ENCODE measurements at regions not wholly inside any gene's neighbourhood (a gene's known extent, or its start where the extent isn't known, plus 50 kb on each side); places are given as distances from the start of the nearest gene placed in this dataset.

DNA sequence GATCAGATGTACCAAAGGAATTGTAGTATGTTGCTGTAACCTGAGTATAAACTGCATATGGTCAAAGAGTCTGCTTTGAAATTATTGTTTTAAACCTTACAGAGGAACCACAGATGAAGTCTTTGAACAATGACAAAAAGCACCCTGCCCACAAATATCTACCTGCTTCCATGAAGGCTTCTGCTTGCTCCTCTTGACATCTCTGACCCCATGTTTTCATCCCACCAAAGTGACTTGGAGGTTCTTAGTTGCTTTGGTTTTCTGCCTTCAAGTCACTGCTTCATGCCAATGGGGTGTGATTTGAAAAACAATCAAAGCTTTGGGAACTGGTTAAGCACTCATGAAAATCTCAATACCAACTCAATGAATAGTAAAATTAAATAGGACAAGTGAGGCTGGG lies 194.6 kb upstream of the ACTBL2 start:
- no peak overlapping the region for H3K27ac ChIP-seq
- no peak for TF ChIP-seq ZFX (IDR thresholded peaks at IDR 0.05; ENCODE audit: borderline replicate concordance)
- TF ChIP-seq, protein P1, sequence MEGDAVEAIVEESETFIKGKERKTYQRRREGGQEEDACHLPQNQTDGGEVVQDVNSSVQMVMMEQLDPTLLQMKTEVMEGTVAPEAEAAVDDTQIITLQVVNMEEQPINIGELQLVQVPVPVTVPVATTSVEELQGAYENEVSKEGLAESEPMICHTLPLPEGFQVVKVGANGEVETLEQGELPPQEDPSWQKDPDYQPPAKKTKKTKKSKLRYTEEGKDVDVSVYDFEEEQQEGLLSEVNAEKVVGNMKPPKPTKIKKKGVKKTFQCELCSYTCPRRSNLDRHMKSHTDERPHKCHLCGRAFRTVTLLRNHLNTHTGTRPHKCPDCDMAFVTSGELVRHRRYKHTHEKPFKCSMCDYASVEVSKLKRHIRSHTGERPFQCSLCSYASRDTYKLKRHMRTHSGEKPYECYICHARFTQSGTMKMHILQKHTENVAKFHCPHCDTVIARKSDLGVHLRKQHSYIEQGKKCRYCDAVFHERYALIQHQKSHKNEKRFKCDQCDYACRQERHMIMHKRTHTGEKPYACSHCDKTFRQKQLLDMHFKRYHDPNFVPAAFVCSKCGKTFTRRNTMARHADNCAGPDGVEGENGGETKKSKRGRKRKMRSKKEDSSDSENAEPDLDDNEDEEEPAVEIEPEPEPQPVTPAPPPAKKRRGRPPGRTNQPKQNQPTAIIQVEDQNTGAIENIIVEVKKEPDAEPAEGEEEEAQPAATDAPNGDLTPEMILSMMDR (IDR thresholded peaks at IDR 0.05): no peak

DNA sequence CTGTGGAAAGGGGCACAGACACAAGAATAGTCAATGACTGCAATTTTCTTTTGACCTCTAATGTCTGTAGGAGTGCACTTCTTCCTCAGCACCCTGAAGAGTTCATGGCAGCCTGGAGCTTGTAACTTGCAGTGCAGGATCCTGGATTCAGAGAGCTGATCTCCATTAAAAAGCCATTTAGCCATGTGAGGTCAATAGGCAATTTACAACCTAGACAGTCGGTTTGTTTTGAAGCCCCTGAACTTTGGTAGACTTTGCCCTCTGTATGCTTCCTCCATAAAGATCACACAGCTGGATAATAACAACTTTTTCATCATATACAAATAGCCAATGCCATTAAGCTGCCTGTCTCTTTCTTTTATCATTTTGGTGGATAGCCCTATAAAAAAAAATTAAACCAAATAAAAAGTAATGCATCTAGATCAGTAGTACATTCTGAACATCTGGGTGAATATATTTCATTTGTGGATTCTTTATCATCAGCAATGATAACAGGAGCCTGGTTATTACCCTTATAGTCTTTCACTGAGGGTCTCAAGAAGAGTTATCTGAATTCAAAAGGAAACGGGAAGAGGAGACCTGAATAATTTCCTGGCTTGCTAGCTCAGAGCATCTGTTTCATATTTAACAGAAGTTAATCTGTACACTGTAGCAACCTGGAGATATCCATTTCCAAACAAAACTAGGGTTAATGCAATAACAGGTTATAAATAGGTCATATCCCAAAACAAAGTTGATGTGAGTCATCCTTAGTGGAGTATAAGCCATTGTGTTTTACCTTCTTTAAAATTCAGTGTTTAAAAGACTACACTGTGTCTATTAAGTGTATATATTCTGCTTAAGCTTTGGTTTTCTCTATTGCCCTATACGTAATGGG lies 193.8 kb upstream of the ACTBL2 start:
- H3K27ac ChIP-seq: no peak overlapping the region
- TF ChIP-seq ZFX (IDR thresholded peaks at IDR 0.05; ENCODE audit: borderline replicate concordance): no peak
- TF ChIP-seq, protein P1 (IDR thresholded peaks at IDR 0.05): no peak

DNA sequence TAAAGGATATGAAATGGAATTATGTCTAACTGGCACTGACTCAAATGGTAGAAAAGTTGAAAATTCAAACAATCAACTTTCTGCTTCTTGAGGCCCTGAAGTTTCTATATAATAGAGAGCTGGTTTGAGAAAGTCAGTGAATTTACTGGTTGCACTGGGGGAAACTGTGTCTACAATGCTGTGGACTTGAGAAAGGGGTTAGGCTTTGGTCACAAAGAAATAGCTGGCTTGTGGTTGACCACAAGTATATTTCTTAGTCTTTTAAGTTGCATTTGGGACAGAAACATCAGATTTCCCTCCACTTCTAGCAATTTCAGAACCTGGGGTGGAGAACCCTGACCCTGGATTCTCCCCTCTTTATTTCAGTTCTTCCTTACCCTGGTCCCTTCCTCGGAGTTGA lies 192.6 kb upstream of the ACTBL2 start:
- no peak overlapping the region for H3K27ac ChIP-seq
- no peak for TF ChIP-seq ZFX (IDR thresholded peaks at IDR 0.05; ENCODE audit: borderline replicate concordance)
- TF ChIP-seq, protein P1 (IDR thresholded peaks at IDR 0.05): no peak

DNA sequence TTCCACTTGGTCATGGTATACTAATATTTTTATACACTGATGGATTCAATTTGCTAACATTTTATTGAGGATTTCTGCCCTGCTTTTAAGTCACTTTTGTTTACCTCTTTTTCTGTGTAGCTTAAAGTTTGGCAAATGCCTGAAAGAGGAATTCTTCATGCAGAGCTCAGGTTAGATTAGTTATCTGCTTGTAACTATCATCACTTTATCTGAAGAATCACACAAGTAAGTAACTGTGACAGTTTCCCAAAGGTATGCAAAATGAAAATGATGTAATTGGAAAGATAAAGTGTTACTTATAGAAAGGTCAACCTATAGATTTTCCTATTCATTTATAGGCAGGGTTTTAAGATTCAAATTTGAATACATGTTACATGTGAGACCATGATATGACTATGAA lies 188.8 kb upstream of the ACTBL2 start:
- TF ChIP-seq, protein P1 (IDR thresholded peaks at IDR 0.05): no peak
- no peak for TF ChIP-seq ZFX (IDR thresholded peaks at IDR 0.05; ENCODE audit: borderline replicate concordance)
- no peak overlapping the region for H3K27ac ChIP-seq

DNA sequence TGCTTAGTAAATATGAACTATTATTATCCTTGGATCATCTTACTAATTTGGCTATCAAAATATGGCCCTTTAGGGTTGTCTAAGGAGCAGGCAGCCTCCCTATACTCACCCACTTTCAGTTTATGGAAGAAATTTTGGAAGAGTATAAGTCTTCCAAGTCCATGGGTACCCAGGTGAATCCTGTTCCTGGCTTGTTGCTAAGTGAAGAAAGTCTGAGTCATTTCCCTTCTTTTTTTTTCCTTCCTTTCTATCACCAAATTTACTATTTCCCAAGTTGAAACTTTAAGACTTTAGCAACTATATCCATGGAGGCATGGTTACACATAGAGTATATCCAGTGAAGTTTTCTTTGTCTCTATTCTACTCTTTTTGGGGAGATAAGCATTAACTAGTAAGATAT lies 184.0 kb upstream of the ACTBL2 start:
- no peak overlapping the region for H3K27ac ChIP-seq
- no peak for TF ChIP-seq ZFX (IDR thresholded peaks at IDR 0.05; ENCODE audit: borderline replicate concordance)
- TF ChIP-seq, protein P1 (IDR thresholded peaks at IDR 0.05): no peak

DNA sequence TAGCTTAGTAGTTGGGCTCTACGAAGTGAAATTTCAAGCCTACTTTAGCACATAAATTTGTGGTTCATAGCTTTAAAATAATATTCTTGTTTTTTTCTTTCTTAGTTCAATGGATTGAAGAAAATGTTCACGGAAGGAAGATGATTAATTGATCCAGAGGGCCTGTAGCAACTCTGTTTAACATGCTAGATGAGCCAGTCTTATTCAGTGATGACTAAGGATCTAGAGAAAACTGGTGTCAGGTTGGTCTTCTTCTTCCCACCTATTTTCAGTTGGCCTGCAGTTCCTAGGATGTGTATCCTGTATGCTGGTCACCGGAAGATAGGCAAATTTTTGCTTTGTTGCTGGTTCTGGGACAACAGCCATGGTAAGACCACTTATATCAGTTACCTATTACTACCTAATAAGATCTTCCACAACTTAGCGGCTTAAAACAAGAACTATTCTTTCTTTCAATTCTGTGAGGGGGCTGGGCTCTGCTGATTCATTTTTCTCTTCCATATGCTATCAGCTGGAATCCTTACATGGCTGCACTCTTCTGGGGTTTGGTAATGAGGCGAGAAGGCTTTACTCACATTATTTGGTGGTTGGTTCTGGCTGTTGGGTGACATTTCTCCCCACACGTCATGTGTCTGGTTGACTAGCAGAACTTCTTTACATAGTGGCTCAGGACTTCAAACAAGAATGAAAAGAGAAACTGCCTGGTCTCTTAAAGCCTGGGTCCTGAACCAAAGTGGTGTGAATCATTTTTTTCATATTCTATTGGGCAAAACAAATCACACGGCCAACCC lies 182.7 kb upstream of the ACTBL2 start:
- no peak for TF ChIP-seq ZFX (IDR thresholded peaks at IDR 0.05; ENCODE audit: borderline replicate concordance)
- TF ChIP-seq, protein P1 (IDR thresholded peaks at IDR 0.05): no peak
- H3K27ac ChIP-seq: no peak overlapping the region

DNA sequence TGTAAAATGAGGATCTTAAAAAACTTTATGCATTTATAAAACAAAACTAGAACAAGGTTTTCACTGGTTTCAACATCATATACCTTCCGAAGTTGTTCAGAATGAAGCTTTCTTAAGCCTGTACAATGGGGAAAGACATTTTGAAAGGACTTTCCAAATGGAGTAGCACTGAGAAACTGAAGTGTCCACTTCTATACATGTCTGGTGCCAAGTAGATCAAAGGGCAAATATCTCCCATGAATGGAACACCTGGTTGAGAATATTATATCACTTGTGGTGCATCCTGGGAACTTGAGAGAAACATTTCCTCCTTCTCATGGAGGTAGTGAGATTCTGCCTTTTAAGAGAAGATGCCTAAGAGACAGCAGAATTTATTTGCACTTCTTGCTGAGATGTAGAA lies 182.1 kb upstream of the ACTBL2 start:
- TF ChIP-seq, protein P1 (IDR thresholded peaks at IDR 0.05): no peak
- TF ChIP-seq ZFX (IDR thresholded peaks at IDR 0.05; ENCODE audit: borderline replicate concordance): no peak
- no peak overlapping the region for H3K27ac ChIP-seq

Data from 22Rv1 (cell line).